ENCODE measurements at regions not wholly inside any gene's neighbourhood (a gene's known extent, or its start where the extent isn't known, plus 50 kb on each side); places are given as distances from the start of the nearest gene placed in this dataset.

- Histone ChIP-seq H3K27me3 (ENCODE audit: control insufficient read depth, insufficient read depth, low read length) (no peaks in the 10 kb centered on the region), H3K4me3 (ENCODE audit: low read depth, low read length) (no peak overlapping the region), H3K36me3 (ENCODE audit: control insufficient read depth, insufficient read depth, low read length) (no peaks in the 10 kb centered on the region)
- FAIRE-seq (no peak), DNase-seq (ENCODE audit: low read depth) (no peak)
- no peak for TF ChIP-seq CTCF (IDR thresholded peaks at IDR 0.05; ENCODE audit: insufficient read depth, low read length, severe bottlenecking)
These were observed 199.6 kb downstream of the VAPA start for GRCh38 chr18:10113121-10114022.

GRCh38 chr18:10114717-10115463 lies 201.1 kb downstream of the VAPA start:
- no peaks in the 10 kb centered on the region for H3K27me3 ChIP-seq (ENCODE audit: control insufficient read depth, insufficient read depth, low read length)
- no peak for TF ChIP-seq CTCF (IDR thresholded peaks at IDR 0.05; ENCODE audit: insufficient read depth, low read length, severe bottlenecking)
- FAIRE-seq = no peak

GRCh38 chr18:10116574-10116973 lies 202.8 kb downstream of the VAPA start:
- H3K36me3 ChIP-seq (ENCODE audit: control insufficient read depth, insufficient read depth, low read length) = no peaks in the 10 kb centered on the region
- no peak overlapping the region for H3K4me3 ChIP-seq (ENCODE audit: low read depth, low read length)
- no peak for DNase-seq (ENCODE audit: low read depth)
- no peaks in the 10 kb centered on the region for H3K27me3 ChIP-seq (ENCODE audit: control insufficient read depth, insufficient read depth, low read length)
- no peak for TF ChIP-seq CTCF (IDR thresholded peaks at IDR 0.05; ENCODE audit: insufficient read depth, low read length, severe bottlenecking)
- no peak for FAIRE-seq

More at GRCh38 chr18:10114717-10115463, 201.1 kb downstream of the VAPA start:
- Histone ChIP-seq H3K36me3 (ENCODE audit: control insufficient read depth, insufficient read depth, low read length) (no peaks in the 10 kb centered on the region), H3K4me3 (ENCODE audit: low read depth, low read length) (no peak overlapping the region)
- no peak for DNase-seq (ENCODE audit: low read depth)

- FAIRE-seq = no peak
- Histone ChIP-seq H3K4me3 (ENCODE audit: low read depth, low read length) (no peak overlapping the region), H3K36me3 (ENCODE audit: control insufficient read depth, insufficient read depth, low read length) (no peaks in the 10 kb centered on the region), H3K27me3 (ENCODE audit: control insufficient read depth, insufficient read depth, low read length) (no peaks in the 10 kb centered on the region)
- DNase-seq (ENCODE audit: low read depth) = no peak
- TF ChIP-seq CTCF (IDR thresholded peaks at IDR 0.05; ENCODE audit: insufficient read depth, low read length, severe bottlenecking) = no peak
These were observed 205.7 kb downstream of the VAPA start for GRCh38 chr18:10119528-10119927.

- Histone ChIP-seq H3K27me3 (ENCODE audit: control insufficient read depth, insufficient read depth, low read length) (no peaks in the 10 kb centered on the region), H3K4me3 (ENCODE audit: low read depth, low read length) (no peak overlapping the region), H3K36me3 (ENCODE audit: control insufficient read depth, insufficient read depth, low read length) (no peaks in the 10 kb centered on the region)
- FAIRE-seq = no peak
- DNase-seq (ENCODE audit: low read depth) = no peak
- no peak for TF ChIP-seq CTCF (IDR thresholded peaks at IDR 0.05; ENCODE audit: insufficient read depth, low read length, severe bottlenecking)
These were observed 206.2 kb downstream of the VAPA start for GRCh38 chr18:10119991-10120390.

All from bronchial epithelial cell (primary cell).